ENCODE measurements at regions not wholly inside any gene's neighbourhood (a gene's known extent, or its start where the extent isn't known, plus 50 kb on each side); places are given as distances from the start of the nearest gene placed in this dataset.

DNA sequence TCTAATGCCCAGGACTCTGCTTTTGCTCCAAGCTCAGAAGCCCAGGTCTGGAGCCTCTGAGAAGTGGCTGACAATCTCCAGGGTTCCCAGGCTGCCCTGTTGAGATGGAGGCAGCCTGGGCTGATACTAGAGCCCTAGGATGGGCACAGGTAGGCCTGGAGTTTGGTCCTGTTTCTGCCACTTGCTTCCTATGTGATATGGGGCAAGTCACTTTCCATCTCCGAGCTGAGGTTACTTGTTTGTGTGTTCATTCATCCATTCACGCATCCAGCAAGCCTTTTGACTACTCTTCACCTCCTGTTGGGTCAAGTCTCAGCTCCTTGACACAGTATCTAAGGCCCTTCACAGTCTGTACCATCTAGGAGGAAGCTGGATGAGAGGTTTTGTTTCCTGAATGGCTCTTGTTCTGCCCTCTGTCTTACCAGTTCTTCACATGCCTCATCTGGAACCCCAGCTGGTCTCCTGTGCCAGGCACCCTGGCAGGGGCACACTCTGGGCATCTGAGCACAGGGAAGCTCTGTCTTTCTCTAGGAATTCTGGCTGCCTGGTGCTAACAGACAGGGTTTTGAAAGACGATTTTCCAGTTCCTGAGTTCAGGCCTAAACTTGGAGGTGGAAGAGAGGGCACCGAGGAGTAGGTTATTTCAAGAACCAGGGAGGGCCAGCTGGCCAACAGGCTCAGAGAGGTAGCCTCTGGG is 53.2 kb upstream of the AMPD3 start:
- H3K79me2 ChIP-seq (ENCODE audit: insufficient read depth, low read length): no peaks in the 10 kb centered on the region
- no peak overlapping the region for H2BK5ac ChIP-seq (ENCODE audit: insufficient read length, low read length)
- DNase-seq: no peak
- H2BK12ac ChIP-seq (ENCODE audit: insufficient read length, low read depth, low read length): no peak overlapping the region
- H3K23me2 ChIP-seq (ENCODE audit: insufficient read length, low read depth, low read length, poor library complexity, severe bottlenecking): no peaks in the 10 kb centered on the region
- H3K4me2 ChIP-seq (ENCODE audit: insufficient read depth, insufficient read length, low read length): no peak overlapping the region
- Mint-ChIP-seq H3K27ac (no peak overlapping the region; a peak in 1 of 7 replicates), H3K9me3 (no peaks in the 10 kb centered on the region), H3K27me3 (ENCODE audit: low read depth) (peaks cover 7% of the 10 kb centered on the region; the same call in 1 of the 2 replicates), H3K36me3 (ENCODE audit: insufficient read depth in 1 of 3, low read depth in 3 of 3) (no peaks in the 10 kb centered on the region), H3K4me3 (no peak overlapping the region), H3K4me1 (peaks cover 8 to 11% of the 10 kb centered on the region in 2 experiments)
- H2BK15ac ChIP-seq (ENCODE audit: low read depth, low read length): no peak overlapping the region
- H3K79me1 ChIP-seq (ENCODE audit: insufficient read depth, low read depth, low read length, poor library complexity, severe bottlenecking): no peaks in the 10 kb centered on the region
- no peak overlapping the region for H3K27ac ChIP-seq (ENCODE audit: insufficient read length, low read depth, low read length)
- no peak overlapping the region for H3K9ac ChIP-seq (ENCODE audit: extremely low read depth, insufficient read length, low read length)
- no peak overlapping the region for H4K91ac ChIP-seq (ENCODE audit: insufficient read length, low read depth, low read length)
- no peaks in the 10 kb centered on the region for H3K4me1 ChIP-seq (ENCODE audit: insufficient read depth, low read length)
- H2BK20ac ChIP-seq (ENCODE audit: low read depth, low read length, poor library complexity, severe bottlenecking): no peak overlapping the region
- H3K14ac ChIP-seq (ENCODE audit: insufficient read depth, low read length): no peak overlapping the region
- H2BK120ac ChIP-seq (ENCODE audit: low read depth, low read length, poor library complexity, severe bottlenecking): no peak overlapping the region
- no peak overlapping the region for H3K56ac ChIP-seq (ENCODE audit: insufficient read length, low read depth, low read length)
- no CpG with 5 or more reads among the region's 4 CpGs for WGBS (ENCODE audit: extremely low coverage, insufficient read length, low lambda C conversion rate)
- no peak overlapping the region for H4K8ac ChIP-seq (replicated peaks; ENCODE audit: insufficient read length, low read depth, low read length)
- H4K20me1 ChIP-seq (ENCODE audit: control insufficient read depth, insufficient read depth, insufficient read length): no peaks in the 10 kb centered on the region
- H4K5ac ChIP-seq (ENCODE audit: insufficient read length, low read depth, low read length): no peak overlapping the region
- no peak overlapping the region for H3K4ac ChIP-seq (ENCODE audit: low read depth, low read length)
- TF ChIP-seq, protein P1, sequence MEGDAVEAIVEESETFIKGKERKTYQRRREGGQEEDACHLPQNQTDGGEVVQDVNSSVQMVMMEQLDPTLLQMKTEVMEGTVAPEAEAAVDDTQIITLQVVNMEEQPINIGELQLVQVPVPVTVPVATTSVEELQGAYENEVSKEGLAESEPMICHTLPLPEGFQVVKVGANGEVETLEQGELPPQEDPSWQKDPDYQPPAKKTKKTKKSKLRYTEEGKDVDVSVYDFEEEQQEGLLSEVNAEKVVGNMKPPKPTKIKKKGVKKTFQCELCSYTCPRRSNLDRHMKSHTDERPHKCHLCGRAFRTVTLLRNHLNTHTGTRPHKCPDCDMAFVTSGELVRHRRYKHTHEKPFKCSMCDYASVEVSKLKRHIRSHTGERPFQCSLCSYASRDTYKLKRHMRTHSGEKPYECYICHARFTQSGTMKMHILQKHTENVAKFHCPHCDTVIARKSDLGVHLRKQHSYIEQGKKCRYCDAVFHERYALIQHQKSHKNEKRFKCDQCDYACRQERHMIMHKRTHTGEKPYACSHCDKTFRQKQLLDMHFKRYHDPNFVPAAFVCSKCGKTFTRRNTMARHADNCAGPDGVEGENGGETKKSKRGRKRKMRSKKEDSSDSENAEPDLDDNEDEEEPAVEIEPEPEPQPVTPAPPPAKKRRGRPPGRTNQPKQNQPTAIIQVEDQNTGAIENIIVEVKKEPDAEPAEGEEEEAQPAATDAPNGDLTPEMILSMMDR (conservative IDR thresholded peaks at IDR 0.05): no peak
- no peak overlapping the region for H2AK5ac ChIP-seq (ENCODE audit: insufficient read length, low read length)
- H3K18ac ChIP-seq (ENCODE audit: insufficient read length, low read depth, low read length): no peak overlapping the region
- H3T11ph ChIP-seq (ENCODE audit: low read length): no peak overlapping the region
- no peak overlapping the region for H3K23ac ChIP-seq (ENCODE audit: insufficient read length, low read depth, low read length)
- H3K9me3 ChIP-seq (ENCODE audit: control insufficient read depth, low read depth, low read length): no peaks in the 10 kb centered on the region
- H2AFZ ChIP-seq (ENCODE audit: low read length): no peak overlapping the region
- no peaks in the 10 kb centered on the region for H3K27me3 ChIP-seq (ENCODE audit: insufficient read depth, low read length)

All from H9 (cell line).